C4-2B (cell line): ENCODE measurements at regions not wholly inside any gene's neighbourhood (a gene's known extent, or its start where the extent isn't known, plus 50 kb on each side); places are given as distances from the start of the nearest gene placed in this dataset.

Source experiments
- CTCF ChIP-seq: fragments of 450-650 bp; conservative IDR thresholded peaks from 2 replicates; pipeline ENCODE4 v1.5.1; 2017; ENCODE audit warnings: mild to moderate bottlenecking
- ZFX ChIP-seq: fragments of 450-650 bp; IDR thresholded peaks from 2 replicates; pipeline ENCODE4 v1.6.1; 2017

- TF ChIP-seq CTCF (no peak), ZFX (no peak)
Observed at GRCh38 chr5:6859023-6859422, 145.8 kb downstream of the TENT4A start.
